OCI-LY7 (cell line): ENCODE measurements at regions not wholly inside any gene's neighbourhood (a gene's known extent, or its start where the extent isn't known, plus 50 kb on each side); places are given as distances from the start of the nearest gene placed in this dataset.

Experiments
- BruUV-seq: library from RNA; stranded (reverse); fragments of 400-500 nt; replicated peaks from 2 replicates; lab custom pipeline; 2021; lab: Mats Ljungman, UMichigan
- CTCF ChIA-PET: fragments of 300-600 bp; sonication (Branson Sonifier 250); formaldehyde crosslinking; loops from one replicate; lab custom pipeline; 2022; ENCODE audit warnings: antibody characterized with exemption; ENCODE audit not compliant: unreplicated experiment; lab: Charles Lee
- POLR2A ChIA-PET: fragments of 300-600 bp; sonication (Branson Sonifier 250); formaldehyde crosslinking; loops from one replicate; lab custom pipeline; 2022; ENCODE audit warnings: antibody characterized with exemption; lab: Charles Lee
- DNase-seq: peaks from one replicate; pipeline ENCODE4 v3.0.0-alpha.2; 2015; ENCODE audit warnings: low spot score
- H2AFZ ChIP-seq: fragments of 200-600 bp; sonication (generic), shearing (Covaris generic); 2 replicates; pipeline ENCODE4 v1.6.1; 2014; ENCODE audit warnings: mild to moderate bottlenecking, antibody characterized with exemption, low read length, moderate library complexity
- H3K27ac ChIP-seq: fragments of 200-600 bp; sonication (generic); 2 replicates; pipeline ENCODE4 v1.5.1; 2014; ENCODE audit warnings: mixed run types, low read depth, mild to moderate bottlenecking, moderate library complexity, low read length, inconsistent platforms; ENCODE audit not compliant: poor library complexity, severe bottlenecking
- H3K36me3 ChIP-seq: fragments of 200-600 bp; sonication (generic); 2 replicates; pipeline ENCODE4 v1.6.1; 2014; ENCODE audit warnings: mild to moderate bottlenecking, antibody characterized with exemption, low read length, moderate library complexity, mixed read lengths; ENCODE audit not compliant: insufficient read depth
- H3K4me1 ChIP-seq: fragments of 200-600 bp; sonication (generic); 2 replicates; pipeline ENCODE4 v1.5.1; 2014; ENCODE audit warnings: mild to moderate bottlenecking, low read length; ENCODE audit not compliant: insufficient read depth, poor library complexity, severe bottlenecking
- H3K4me2 ChIP-seq: fragments of 200-600 bp; sonication (generic); 2 replicates; pipeline ENCODE4 v1.6.1; 2014; ENCODE audit warnings: mild to moderate bottlenecking, low read length
- H3K4me3 ChIP-seq: fragments of 200-600 bp; sonication (generic); 2 replicates; pipeline ENCODE4 v1.5.1; 2014; ENCODE audit warnings: mild to moderate bottlenecking, low read depth, low read length; ENCODE audit not compliant: poor library complexity, severe bottlenecking
- H3K79me2 ChIP-seq: fragments of 200-600 bp; sonication (generic); 2 replicates; pipeline ENCODE4 v1.6.1; 2016; ENCODE audit warnings: low read depth, mild to moderate bottlenecking, low read length, moderate library complexity, mixed read lengths; ENCODE audit not compliant: insufficient read depth
- H3K9me2 ChIP-seq: fragments of 200-600 bp; sonication (generic); 2 replicates; pipeline ENCODE4 v1.6.1; 2016; ENCODE audit warnings: mild to moderate bottlenecking, low read length, mixed read lengths; ENCODE audit not compliant: insufficient read depth
- H3K9me3 ChIP-seq: fragments of 200-600 bp; sonication (generic); 2 replicates; pipeline ENCODE4 v1.6.1; 2014; ENCODE audit warnings: mild to moderate bottlenecking, mixed run types, low read length, mixed read lengths
- H4K20me1 ChIP-seq: fragments of 200-600 bp; sonication (generic); 2 replicates; pipeline ENCODE4 v1.6.1; 2014; ENCODE audit warnings: mild to moderate bottlenecking, antibody characterized with exemption, low read length, moderate library complexity, mixed read lengths; ENCODE audit not compliant: insufficient read depth
- CTCF ChIP-seq: fragments of 200-600 bp; sonication (generic); conservative IDR thresholded peaks from 2 replicates; pipeline ENCODE4 v1.5.1; 2014; ENCODE audit warnings: mild to moderate bottlenecking, antibody characterized with exemption, low read length, moderate library complexity, mixed read lengths
- EZH2phosphoT487 ChIP-seq: fragments of 200-600 bp; sonication (generic); IDR thresholded peaks from 2 replicates; pipeline ENCODE4 v1.6.1; 2018; ENCODE audit warnings: low read depth, borderline replicate concordance, mild to moderate bottlenecking, mixed run types, antibody characterized with exemption, low read length, moderate library complexity, mixed read lengths
- intact Hi-C: fragments of 100-400 bp; cut with micrococcal nuclease; formaldehyde crosslinking; loops from one replicate; pipeline ENCODE4 v1.10.0; 2022; ENCODE audit not compliant: unreplicated experiment

- Histone ChIP-seq H4K20me1 (no peaks in the 10 kb centered on the region), H3K4me2 (no peak overlapping the region), H3K27ac (no peak overlapping the region), H3K9me3 (no peaks in the 10 kb centered on the region), H3K79me2 (no peaks in the 10 kb centered on the region), H2AFZ (no peak overlapping the region), H3K9me2 (no peaks in the 10 kb centered on the region), H3K4me3 (no peak overlapping the region), H3K36me3 (no peaks in the 10 kb centered on the region), H3K4me1 (no peaks in the 10 kb centered on the region)
- no peak for TF ChIP-seq CTCF
- no peak for TF ChIP-seq EZH2phosphoT487
- DNase-seq, result no peak
- ChIA-PET CTCF (no interaction called here), POLR2A (interaction anchor here (1.1 kb wide), 1 partner anchor 10 kb away, joined by 3 read pairs; no protein-coding TSS in a partner anchor)
- no TSS peak for BruUV-seq
- intact Hi-C loops, result no loop called here
Observed at GRCh38 chr3:95254061-95254460, 1191.2 kb downstream of the NSUN3 start.

- H3K4me2 ChIP-seq, result no peak overlapping the region
- POLR2A ChIA-PET, result interaction anchor here (0.5 to 0.7 kb wide), 2 partner anchors 689 to 904 kb away, joined by 3 to 4 read pairs; no protein-coding TSS in a partner anchor
- H3K4me1 ChIP-seq, result no peaks in the 10 kb centered on the region
- H4K20me1 ChIP-seq, result no peaks in the 10 kb centered on the region
- H3K9me3 ChIP-seq, result no peaks in the 10 kb centered on the region
- no peaks in the 10 kb centered on the region for H3K36me3 ChIP-seq
- BruUV-seq, result no TSS peak
- no peak overlapping the region for H2AFZ ChIP-seq
- CTCF ChIA-PET, result no interaction called here
- no peak overlapping the region for H3K4me3 ChIP-seq
- no peaks in the 10 kb centered on the region for H3K9me2 ChIP-seq
- intact Hi-C loops, result no loop called here
- no peak overlapping the region for H3K27ac ChIP-seq
- H3K79me2 ChIP-seq, result no peaks in the 10 kb centered on the region
- no peak for TF ChIP-seq CTCF
- no peak for TF ChIP-seq EZH2phosphoT487
- DNase-seq, result no peak
Observed at GRCh38 chr3:95254758-95255157, 1191.9 kb downstream of the NSUN3 start.

GRCh38 chr3:95265129-95265528 is 1202.3 kb downstream of the NSUN3 start:
- Histone ChIP-seq H3K4me1 (no peaks in the 10 kb centered on the region), H3K4me2 (no peak overlapping the region), H3K79me2 (no peaks in the 10 kb centered on the region), H3K9me3 (no peaks in the 10 kb centered on the region), H3K9me2 (no peaks in the 10 kb centered on the region), H3K27ac (no peak overlapping the region), H2AFZ (no peak overlapping the region), H3K4me3 (no peak overlapping the region), H4K20me1 (no peaks in the 10 kb centered on the region), H3K36me3 (no peaks in the 10 kb centered on the region)
- no peak for TF ChIP-seq EZH2phosphoT487
- no peak for TF ChIP-seq CTCF
- intact Hi-C loops, result no loop called here
- no peak for DNase-seq
- BruUV-seq, result no TSS peak
- ChIA-PET POLR2A (no interaction called here), CTCF (no interaction called here)
